ENCODE measurements at regions not wholly inside any gene's neighbourhood (a gene's known extent, or its start where the extent isn't known, plus 50 kb on each side); places are given as distances from the start of the nearest gene placed in this dataset.

- Histone ChIP-seq H3K4me3 (ENCODE audit: insufficient read depth, low read length) (no peak overlapping the region), H3K9me3 (ENCODE audit: low read depth, low read length) (no peaks in the 10 kb centered on the region), H3K27ac (ENCODE audit: low read depth, low read length) (no peak overlapping the region), H3K27me3 (ENCODE audit: insufficient read depth, low read length) (no peaks in the 10 kb centered on the region), H3K36me3 (ENCODE audit: insufficient read depth, low read length) (no peaks in the 10 kb centered on the region), H3K79me2 (ENCODE audit: insufficient read depth, low read length) (no peaks in the 10 kb centered on the region), H3K4me1 (ENCODE audit: insufficient read depth, low read length) (no peaks in the 10 kb centered on the region), H3K4me2 (ENCODE audit: insufficient read depth, low read length) (no peak overlapping the region), H2AFZ (ENCODE audit: low read length) (no peak overlapping the region), H4K20me1 (ENCODE audit: insufficient read depth, low read length) (no peaks in the 10 kb centered on the region)
- no peak for DNase-seq (ENCODE audit: insufficient read length, low spot score, missing footprints)
- no peak for TF ChIP-seq CTCF (IDR thresholded peaks at IDR 0.05; ENCODE audit: extremely low read depth, low read depth, low read length)
These were observed 50.9 kb upstream of the WARS2 start for GRCh38 chr1:119191325-119191724.

- H3K27me3 ChIP-seq (ENCODE audit: insufficient read depth, low read length), result no peaks in the 10 kb centered on the region
- no peaks in the 10 kb centered on the region for H3K9me3 ChIP-seq (ENCODE audit: low read depth, low read length)
- H3K79me2 ChIP-seq (ENCODE audit: insufficient read depth, low read length), result no peaks in the 10 kb centered on the region
- DNase-seq (ENCODE audit: insufficient read length, low spot score, missing footprints), result no peak
- no peaks in the 10 kb centered on the region for H4K20me1 ChIP-seq (ENCODE audit: insufficient read depth, low read length)
- H2AFZ ChIP-seq (ENCODE audit: low read length), result no peak overlapping the region
- peaks cover 3% of the 10 kb centered on the region for H3K4me1 ChIP-seq (ENCODE audit: insufficient read depth, low read length)
- no peak overlapping the region for H3K27ac ChIP-seq (ENCODE audit: low read depth, low read length)
- H3K4me2 ChIP-seq (ENCODE audit: insufficient read depth, low read length), result no peak overlapping the region
- no peak overlapping the region for H3K4me3 ChIP-seq (ENCODE audit: insufficient read depth, low read length)
- H3K36me3 ChIP-seq (ENCODE audit: insufficient read depth, low read length), result no peaks in the 10 kb centered on the region
- TF ChIP-seq CTCF (IDR thresholded peaks at IDR 0.05; ENCODE audit: extremely low read depth, low read depth, low read length), result no peak
These were observed 63.9 kb upstream of the WARS2 start for GRCh38 chr1:119204197-119204960.

- Histone ChIP-seq H3K79me2 (ENCODE audit: insufficient read depth, low read length) (no peaks in the 10 kb centered on the region), H3K9me3 (ENCODE audit: low read depth, low read length) (no peaks in the 10 kb centered on the region), H3K4me3 (ENCODE audit: insufficient read depth, low read length) (no peak overlapping the region), H3K27ac (ENCODE audit: low read depth, low read length) (no peak overlapping the region), H3K36me3 (ENCODE audit: insufficient read depth, low read length) (no peaks in the 10 kb centered on the region), H3K4me2 (ENCODE audit: insufficient read depth, low read length) (no peak overlapping the region), H2AFZ (ENCODE audit: low read length) (no peak overlapping the region), H4K20me1 (ENCODE audit: insufficient read depth, low read length) (no peaks in the 10 kb centered on the region), H3K4me1 (ENCODE audit: insufficient read depth, low read length) (peaks cover 8% of the 10 kb centered on the region), H3K27me3 (ENCODE audit: insufficient read depth, low read length) (no peaks in the 10 kb centered on the region)
- DNase-seq (ENCODE audit: insufficient read length, low spot score, missing footprints), result no peak
- TF ChIP-seq CTCF (IDR thresholded peaks at IDR 0.05; ENCODE audit: extremely low read depth, low read depth, low read length), result no peak
These were observed 64.5 kb upstream of the WARS2 start for GRCh38 chr1:119204961-119205357.

- Histone ChIP-seq H3K4me2 (ENCODE audit: insufficient read depth, low read length) (no peak overlapping the region), H3K27ac (ENCODE audit: low read depth, low read length) (no peak overlapping the region), H3K36me3 (ENCODE audit: insufficient read depth, low read length) (no peaks in the 10 kb centered on the region), H3K4me3 (ENCODE audit: insufficient read depth, low read length) (no peak overlapping the region), H3K9me3 (ENCODE audit: low read depth, low read length) (no peaks in the 10 kb centered on the region), H4K20me1 (ENCODE audit: insufficient read depth, low read length) (no peaks in the 10 kb centered on the region), H3K79me2 (ENCODE audit: insufficient read depth, low read length) (no peaks in the 10 kb centered on the region), H2AFZ (ENCODE audit: low read length) (no peak overlapping the region), H3K27me3 (ENCODE audit: insufficient read depth, low read length) (no peaks in the 10 kb centered on the region), H3K4me1 (ENCODE audit: insufficient read depth, low read length) (peaks cover 11% of the 10 kb centered on the region)
- TF ChIP-seq CTCF (IDR thresholded peaks at IDR 0.05; ENCODE audit: extremely low read depth, low read depth, low read length), result no peak
- no peak for DNase-seq (ENCODE audit: insufficient read length, low spot score, missing footprints)
These were observed 68.6 kb upstream of the WARS2 start for GRCh38 chr1:119209061-119209460.
